ENCODE measurements at regions not wholly inside any gene's neighbourhood (a gene's known extent, or its start where the extent isn't known, plus 50 kb on each side); places are given as distances from the start of the nearest gene placed in this dataset.
"Not testable (repeated sequence)": the region's sequence is repeated elsewhere in the genome, so short reads cannot be mapped to it uniquely, and the experiment has no call there.

DNA sequence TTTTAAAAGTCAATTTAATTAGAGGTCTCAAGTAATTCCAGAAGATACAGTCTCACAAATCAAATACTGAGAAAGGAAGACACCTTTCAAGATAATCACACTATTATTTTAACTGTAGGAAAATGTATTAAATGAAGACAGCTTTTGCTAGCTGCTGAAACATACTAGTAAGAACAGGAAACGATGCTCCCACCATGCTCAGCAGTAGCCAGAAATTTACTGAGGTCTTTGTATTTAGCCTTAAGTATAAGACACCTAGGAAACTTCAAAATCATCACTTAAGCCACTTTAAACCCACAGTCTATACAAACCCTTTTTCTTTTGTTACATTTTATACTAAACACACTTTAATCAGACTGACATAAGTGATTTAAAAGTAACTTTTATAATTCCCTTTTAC is 72.7 kb upstream of the NPIPB12 start:
- not testable (repeated sequence) for ATAC-seq

GRCh38 chr16:29581764-29582163 is 75.6 kb upstream of the NPIPB12 start:
- not testable (repeated sequence) for ATAC-seq, DNase-seq

More for the DNA sequence above, 72.7 kb upstream of the NPIPB12 start:
- not testable (repeated sequence) for DNase-seq

- not testable (repeated sequence) for ATAC-seq, DNase-seq
Observed at GRCh38 chr16:29591919-29592318, 71.1 kb upstream of the SPN start.

DNA sequence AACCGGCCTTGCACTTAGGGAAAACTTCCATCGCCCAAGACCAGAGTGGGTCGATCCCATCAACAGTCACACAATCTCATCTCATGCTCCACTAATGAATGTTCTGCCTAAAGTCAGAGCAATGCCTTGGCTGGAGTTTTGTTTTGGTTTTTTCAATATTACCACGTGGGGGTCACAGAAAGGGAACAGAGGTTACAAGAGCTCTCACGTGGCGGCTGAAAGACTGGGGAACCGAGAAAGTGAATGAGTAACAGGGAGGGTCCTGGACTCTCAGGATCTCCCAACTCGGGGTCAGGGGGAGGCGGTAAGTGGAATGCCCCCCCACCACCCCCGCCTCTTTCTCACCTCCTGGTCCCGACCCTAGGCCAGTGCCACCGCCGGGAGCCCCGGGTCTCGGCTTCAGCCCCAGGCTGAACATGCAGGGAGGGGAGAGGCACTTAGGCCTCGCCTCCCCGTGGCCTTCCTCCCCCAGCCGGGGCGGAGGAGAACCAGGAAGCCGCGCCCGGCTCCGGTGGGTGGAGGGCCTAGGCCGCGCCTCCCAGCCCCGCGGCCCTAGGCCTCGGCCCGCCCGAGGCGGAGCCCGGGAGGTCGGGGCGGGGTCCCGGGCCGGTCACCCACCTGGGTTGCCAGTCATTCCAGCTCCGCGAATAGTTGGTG is 68.7 kb upstream of the SPN start:
- peak; percentile 54 for DNase-seq
- ATAC-seq, result peak; percentile 76

GRCh38 chr16:29594926-29595838 is 67.9 kb upstream of the SPN start:
- ATAC-seq (peak; percentile 83), DNase-seq (peak; percentile 92)

DNA sequence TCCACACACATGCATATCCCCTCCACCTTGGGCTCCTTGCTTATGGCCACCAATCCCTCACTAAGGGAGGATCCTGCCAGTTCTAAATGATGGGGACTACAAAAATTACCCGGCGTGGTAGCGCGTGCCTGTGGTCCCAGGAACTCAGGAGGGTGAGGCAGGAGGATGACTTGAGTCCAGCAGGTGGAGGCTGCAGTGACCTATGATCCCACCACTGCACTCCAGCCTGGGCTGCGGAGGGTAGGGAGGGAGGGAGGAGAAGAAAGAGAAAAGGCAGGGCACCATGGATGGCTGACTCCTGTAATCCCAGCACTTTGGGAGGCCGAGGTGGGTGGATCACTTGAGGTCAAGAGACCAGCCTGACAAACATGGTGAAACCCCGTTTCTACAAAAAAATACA is 66.0 kb upstream of the SPN start:
- not testable (repeated sequence) for DNase-seq, ATAC-seq

GRCh38 chr16:29600111-29601000 is 62.7 kb upstream of the SPN start:
- peak; percentile 50 for DNase-seq
- ATAC-seq, result peak; percentile 36

DNA sequence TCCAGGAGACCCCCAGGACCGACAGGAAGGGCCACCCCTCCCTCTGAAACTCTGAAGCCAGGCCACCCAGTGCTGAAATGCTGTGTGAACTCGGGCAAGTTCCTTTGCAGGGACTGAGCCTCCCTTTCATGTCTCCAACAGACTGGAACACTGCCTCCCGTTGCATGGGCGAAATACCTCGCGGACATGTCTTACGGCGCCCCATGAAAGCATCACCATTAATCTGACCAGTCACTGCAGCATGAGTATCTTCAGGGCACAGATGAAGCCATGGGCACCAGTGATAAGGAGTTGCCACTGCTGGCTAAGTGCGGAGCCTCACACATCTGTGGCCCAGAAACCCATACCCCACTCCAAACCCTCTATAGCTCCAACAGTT is 60.8 kb upstream of the SPN start:
- not testable (repeated sequence) for ATAC-seq, DNase-seq

DNA sequence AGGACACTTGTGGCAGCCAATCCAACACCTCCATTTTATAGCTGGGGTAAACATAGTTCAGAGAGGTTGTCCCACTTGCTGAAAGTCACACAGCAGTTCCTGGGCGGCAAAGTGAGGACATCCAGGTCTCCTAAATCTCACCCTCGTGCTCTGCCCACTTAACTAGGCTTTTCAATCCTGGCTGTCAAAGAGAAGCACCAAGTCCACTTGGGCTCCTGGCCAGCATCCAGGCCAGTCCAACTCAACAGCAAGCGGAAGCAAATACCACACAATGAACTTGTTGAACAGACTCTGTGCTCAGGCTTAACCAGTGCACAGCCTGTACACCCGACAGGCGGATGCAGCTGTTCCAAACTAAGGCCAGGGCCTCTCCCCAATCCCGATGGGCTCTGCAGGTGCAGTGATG is 60.4 kb upstream of the SPN start:
- ATAC-seq, DNase-seq: not testable (repeated sequence)

DNA sequence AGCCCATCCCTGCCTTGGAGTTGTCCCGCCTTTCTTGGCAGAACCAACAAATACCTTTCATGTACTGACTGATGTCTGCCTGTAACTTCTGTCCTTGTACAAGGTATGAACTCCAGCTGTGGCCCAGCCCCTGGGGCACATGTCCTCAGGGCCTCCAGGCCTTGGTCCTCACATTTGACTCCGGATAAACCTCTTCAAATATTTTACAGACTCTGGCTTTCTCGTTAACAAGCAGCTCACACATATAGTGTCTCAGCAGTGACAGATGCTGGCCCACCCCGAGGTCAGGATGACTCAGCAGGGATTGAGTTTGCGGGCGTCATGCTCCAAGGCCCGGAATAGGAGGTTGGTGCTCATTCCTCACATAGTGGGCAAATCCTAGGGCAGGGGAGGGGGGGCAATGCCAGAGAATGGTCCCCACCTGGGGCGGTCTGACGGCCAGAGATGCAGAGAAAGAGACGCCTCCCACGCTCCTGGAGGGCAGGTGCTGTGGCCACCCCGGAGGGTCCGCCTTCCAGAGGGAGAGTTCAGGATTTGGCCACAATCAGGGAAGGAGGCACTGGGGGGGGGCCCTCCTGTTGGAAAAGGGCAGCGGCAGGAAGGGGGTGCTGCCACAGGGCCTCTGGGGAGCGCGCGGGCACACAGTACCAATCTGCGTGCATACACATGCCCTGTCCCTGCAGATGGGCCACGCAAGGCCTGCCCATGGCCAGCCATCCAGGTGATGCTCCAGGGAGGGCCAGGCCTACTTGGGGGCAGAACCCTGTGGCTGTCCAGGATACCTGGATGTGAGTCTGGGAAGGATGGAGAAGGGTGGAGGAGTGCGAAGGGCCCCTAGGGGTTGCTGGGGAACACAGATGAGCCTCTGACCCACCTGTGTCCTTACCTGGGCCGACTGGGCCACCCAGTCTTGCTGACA is 58.2 kb upstream of the SPN start:
- not testable (repeated sequence) for DNase-seq, ATAC-seq

- ATAC-seq, DNase-seq: not testable (repeated sequence)
Observed at GRCh38 chr16:29605593-29606205, 57.3 kb upstream of the SPN start.

- not testable (repeated sequence) for DNase-seq, ATAC-seq
Observed at GRCh38 chr16:29606669-29607427, 56.2 kb upstream of the SPN start.

- not testable (repeated sequence) for ATAC-seq, DNase-seq
Observed at GRCh38 chr16:29607428-29607823, 55.6 kb upstream of the SPN start.

- ATAC-seq, result peak; percentile 83
- peak; percentile 37 for DNase-seq
Observed at GRCh38 chr16:29612381-29613306, 50.4 kb upstream of the SPN start.
